Glomerular visceral epithelial cell (primary cell): ENCODE measurements at regions not wholly inside any gene's neighbourhood (a gene's known extent, or its start where the extent isn't known, plus 50 kb on each side); places are given as distances from the start of the nearest gene placed in this dataset.
"Not testable (repeated sequence)": the region's sequence is repeated elsewhere in the genome, so short reads cannot be mapped to it uniquely, and the experiment has no call there.

Source experiments
- DNase-seq: peaks from one replicate; pipeline ENCODE4 v3.0.0-alpha.2; 2016; ENCODE audit errors: extremely low spot score

DNA sequence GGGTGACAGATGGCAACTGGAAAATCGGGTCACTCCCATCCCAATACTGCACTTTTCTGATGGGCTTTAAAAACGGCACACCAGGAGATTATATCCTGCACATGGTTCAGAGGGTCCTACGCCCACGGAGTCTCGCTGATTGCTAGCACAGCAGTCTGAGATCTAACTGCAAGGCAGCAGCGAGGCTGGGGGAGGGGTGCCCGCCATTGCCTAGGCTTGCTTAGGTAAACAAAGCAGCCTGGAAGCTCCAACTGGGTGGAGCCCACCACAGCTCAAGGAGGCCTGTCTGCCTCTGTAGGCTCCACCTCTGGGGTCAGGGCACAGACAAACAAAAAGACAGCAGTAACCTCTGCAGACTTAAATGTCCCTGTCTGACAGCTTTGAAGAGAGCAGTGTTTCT, 158.7 kb upstream of the MOCS2 start:
- DNase-seq: not testable (repeated sequence)

DNA sequence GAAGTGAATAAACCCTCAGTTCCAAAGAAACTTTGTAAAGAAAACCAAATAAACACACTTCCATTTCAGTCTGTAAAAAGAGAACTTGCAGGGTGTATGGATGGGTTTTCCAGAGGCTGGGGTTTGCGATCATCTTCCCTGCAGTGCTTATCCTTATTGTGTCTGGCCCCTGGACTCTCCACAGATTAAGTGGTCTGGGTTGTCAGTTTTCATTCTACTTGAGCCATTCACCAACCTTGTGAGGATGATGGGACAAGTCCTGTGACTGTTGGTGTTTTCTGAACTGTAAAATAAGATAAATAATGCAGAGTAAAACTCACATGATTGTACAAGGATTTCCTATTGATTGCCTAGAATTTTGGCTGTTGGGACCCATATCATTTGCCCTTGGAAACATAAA, 166.1 kb upstream of the MOCS2 start:
- DNase-seq: no peak

DNA sequence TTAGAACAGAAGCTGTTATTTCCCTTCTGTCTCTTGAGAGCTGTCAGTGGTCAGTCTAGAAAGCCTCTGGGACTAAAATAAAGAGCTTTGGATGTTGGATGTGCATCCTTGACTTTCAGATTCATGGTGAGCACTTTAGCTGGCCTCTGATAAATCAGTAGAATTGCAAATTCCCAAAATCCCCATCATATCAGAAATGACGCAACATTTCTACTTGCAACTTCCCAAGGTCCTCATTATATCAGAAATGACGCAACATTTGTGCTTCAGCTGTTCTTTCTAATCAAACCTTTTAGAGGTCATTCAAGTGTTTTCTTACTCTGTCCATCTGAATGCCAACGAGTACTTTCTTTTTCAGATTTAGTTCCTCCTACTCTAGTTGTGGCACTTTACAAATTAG, 167.3 kb upstream of the MOCS2 start:
- no peak for DNase-seq

DNA sequence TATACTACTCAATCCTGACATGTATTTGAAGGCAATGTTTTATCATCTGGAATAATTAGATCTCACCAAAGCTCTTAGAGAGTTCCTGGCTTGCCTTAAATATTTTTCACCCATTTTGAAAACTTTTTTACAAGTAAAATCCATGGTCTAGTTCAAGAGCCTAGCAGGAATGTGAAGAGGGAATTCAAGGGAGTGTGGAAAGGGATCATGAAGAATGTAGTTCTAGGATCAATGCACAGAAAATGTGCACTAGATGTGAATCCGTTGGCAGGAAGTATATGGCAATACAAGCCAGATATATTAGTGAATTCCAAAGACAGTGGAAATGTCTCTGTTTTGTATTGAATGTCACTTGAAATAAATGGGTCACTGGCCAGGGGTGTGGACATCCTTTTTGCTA, 167.9 kb upstream of the MOCS2 start:
- DNase-seq: no peak

DNA sequence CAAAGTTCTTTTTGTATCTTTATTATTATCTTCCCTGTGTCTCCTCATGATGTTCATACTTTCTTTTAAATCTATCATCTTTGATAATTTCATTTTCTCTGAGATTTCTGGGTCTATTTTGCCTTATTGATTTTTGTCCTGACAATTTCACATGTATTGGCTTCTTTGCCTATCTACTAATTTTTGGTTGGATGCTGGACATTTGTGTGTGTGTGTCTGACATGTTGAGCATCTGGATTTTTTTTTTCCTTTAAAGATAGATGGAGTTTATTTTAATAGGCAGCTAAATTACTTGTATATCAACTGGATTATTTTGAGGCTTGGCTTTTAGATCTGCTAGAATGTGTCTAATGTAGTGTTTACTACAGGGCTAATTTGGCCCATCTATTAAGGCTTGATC, 178.0 kb upstream of the MOCS2 start:
- no peak for DNase-seq

DNA sequence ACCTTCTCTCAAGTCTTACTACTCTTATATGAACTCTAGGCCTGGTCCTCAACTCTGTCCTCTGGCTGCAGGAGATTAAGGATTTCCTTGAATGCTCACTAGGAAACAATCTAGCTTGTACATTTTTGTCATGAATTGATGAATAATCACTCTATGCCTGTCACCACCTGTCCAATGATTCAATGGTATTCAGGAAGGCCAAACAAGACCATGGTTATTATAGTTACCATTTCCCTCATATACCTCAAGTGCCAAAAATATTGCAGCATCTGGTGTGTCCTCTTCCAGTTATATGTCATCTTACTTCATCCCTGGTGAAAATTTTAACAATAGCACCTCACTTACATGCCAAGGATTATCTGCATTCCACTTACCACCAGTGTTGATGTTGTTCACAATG, 179.0 kb upstream of the MOCS2 start:
- no peak for DNase-seq

DNA sequence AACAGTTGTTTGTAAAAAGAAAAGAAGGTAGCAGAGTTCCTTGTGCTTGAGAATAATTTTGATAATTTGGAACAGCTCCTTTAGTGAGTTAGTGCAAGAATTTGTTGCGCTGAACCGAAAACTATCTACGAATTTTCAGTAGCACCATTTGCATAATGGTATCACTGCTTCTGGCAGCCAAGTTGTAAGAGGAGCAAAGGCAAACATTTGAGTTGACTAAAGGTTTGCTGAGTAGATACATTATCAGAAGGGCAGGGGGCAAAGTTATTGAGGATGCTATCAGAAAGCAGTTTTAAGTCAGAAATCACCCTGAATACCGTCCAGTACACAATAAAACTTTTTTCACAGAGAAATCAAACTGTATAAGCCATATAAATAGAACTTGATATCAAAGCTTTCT, 181.5 kb upstream of the MOCS2 start:
- no peak for DNase-seq

DNA sequence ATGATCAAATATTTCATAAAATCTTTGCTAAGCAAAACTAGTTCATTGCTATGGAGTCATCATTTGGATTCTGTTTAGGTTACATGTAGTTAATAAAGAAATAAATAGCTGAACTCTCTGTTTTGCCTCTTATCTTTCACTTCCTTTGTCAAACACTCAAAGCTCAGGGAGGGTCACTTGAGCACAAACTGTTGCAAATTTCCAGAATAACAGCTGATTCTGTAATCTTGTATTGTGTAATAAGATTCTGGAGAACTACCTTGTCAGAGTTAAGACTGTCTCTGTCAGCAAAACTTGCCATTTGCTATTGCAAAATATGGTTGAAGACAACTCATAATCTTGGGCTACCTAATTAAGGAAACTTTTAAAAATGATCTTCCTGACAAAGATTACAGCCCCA, 182.0 kb upstream of the MOCS2 start:
- DNase-seq: no peak

DNA sequence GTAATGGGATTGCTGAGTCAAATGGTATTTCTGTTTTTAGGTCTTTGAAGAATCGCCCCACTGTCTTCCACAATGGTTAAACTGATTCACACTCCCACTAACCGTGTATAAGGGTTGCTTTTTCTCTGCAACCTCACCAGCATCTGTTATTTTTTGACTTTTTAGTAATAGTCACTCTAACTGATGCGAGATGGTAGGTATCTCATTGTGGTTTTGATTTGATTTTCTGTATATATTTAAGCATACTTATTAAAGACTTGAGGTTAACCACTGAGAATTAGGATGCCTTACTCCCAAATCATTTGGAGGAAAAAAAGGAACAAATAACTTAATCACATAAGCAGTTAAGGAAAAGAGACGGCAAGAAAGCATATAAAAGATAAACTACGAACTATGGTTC, 181.6 kb upstream of the FST start:
- no peak for DNase-seq

DNA sequence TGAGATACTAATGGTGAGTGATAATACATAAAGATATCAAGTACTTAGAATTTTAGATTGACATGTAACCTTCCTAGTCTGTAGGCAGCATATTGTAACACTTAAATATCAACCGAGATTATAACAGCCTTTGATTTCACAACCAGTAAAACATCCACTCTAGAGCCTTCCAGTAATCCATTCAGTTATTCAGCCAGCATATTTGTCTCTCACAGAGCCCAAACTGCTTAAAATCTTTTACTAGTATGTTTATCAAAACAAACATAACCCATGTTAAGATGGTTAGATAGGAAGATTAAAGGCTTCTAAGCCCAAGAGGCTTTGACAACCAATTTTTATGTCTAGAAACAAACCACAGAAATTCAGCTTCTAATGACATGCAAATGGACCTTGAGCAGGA, 177.9 kb upstream of the FST start:
- no peak for DNase-seq

DNA sequence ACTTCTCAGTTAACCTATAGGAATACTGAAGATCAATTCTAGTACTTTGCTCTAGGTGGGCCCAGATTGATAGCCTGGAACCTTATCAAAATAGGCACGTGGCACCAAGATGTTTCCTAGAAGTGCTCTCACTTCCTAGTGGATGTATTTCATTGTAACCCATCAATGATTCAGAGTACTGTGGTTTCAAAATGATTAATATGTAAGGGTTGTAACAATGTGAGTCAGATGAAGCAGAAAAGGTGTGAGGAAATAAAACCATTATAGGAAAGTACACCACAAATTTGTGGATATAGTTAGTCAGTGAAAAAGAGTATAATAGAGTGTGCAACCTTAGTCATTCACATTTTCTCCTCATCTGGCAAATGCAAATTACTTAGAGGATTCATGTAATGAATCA, 177.3 kb upstream of the FST start:
- DNase-seq: peak; percentile 70

DNA sequence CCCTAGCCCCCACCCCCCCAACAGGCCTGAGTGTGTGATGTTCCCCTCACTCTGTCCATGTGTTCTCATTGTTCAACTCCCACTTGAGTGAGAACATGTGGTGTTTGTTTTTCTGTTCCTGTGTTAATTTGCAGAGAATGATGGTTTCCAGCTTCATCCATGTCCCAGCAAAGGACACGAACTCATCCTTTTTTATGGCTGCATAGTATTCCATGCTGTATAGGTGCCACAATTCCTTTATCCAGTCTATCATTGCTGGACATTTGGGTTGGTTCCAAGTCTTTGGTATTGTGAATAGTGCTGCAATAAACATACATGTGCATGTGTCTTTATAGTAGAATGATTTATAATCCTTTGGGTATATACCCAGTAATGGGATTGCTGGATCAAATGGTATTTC, 175.1 kb upstream of the FST start:
- DNase-seq: not testable (repeated sequence)

DNA sequence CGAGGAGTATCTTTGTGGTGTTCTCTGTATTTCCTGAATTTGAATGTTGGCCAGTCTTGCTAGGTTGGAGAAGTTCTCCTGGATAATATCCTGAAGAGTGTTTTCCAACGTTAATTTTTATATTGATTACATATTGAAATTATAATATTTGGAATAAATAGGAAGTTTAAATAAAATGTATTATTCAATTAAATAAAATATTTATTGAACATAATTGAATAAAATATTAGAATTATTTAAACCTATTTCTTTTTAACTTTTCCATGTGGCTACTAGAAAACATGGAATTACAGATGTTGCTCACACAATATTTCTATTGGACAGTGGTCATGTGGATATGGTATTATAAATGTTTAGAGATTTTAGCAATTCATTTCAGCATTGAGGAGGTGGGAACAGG, 170.8 kb upstream of the FST start:
- DNase-seq: no peak

DNA sequence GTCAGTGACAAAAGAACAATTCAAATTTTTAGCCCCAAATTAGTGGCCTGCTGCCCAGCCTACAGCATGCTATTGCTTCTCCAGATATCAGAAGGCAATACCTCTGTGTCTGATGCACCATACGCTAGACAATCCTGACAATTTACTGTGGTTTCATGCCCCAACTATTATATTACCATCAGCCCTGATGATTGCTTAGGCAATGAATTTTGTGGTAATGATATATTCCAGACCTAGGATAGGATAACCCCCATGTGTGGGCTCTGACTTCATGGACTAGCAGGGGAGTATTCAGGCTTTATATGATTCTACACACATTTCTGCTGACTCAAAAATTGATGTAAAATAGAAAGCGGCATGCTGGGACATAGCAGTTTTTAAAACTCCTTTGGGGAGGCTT, 168.7 kb upstream of the FST start:
- DNase-seq: peak; percentile 58

DNA sequence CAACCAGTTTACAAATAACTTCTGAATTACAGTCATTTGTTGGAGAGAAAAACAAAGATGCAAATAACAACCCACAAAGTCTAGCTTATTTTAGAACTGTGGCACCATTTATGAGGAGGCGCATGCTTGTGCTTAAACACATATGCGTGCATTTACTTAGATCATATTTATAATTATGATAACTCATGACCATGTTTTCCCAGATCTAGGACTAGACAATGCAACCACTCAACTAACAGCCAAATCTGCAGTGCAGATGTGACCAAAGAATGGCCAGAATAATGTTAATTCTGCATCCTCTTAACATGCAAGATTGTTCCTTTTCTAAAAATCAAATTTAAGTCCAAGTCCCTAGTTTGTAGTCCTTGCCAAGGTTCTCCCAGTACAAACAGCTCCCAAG, 167.3 kb upstream of the FST start:
- no peak for DNase-seq

DNA sequence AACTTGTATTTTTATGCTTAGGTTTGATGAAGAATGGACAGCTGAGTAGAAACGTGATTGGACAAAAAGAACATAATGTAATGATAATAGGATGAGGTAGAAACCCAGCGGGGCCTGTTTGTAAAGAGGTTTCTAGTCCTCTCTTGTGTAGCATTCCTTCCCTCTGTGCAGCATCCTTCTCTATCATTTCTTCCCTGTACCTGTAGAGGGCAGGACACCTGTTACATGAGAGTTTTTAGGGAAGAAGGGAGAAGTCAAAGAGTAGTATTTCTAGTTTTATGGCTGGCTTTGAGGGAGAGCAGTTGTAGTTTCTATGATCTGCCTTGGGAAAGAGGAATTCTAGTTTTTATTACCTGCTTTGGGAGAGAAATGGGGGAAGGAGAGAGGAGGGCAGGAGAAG, 162.1 kb upstream of the FST start:
- no peak for DNase-seq

DNA sequence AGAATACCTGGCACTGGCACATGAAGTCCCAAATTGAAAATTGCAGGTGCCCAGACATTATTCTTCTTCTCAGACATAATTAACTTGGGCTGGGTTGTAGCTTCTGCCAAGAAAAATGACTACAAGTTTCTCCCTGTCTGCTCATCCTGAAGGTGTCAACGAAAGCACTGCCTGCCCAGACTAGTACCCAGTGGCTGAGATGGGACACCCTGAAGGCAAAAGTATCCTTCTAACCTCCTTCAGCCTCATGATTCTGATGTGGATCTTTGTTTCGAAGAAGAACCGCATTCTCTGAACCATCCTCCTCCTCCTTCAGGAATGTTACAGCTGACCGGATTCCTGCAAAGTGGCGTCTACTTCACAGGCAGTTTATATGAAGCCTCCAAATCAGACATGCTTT, 161.1 kb upstream of the FST start:
- peak; percentile 27 for DNase-seq

DNA sequence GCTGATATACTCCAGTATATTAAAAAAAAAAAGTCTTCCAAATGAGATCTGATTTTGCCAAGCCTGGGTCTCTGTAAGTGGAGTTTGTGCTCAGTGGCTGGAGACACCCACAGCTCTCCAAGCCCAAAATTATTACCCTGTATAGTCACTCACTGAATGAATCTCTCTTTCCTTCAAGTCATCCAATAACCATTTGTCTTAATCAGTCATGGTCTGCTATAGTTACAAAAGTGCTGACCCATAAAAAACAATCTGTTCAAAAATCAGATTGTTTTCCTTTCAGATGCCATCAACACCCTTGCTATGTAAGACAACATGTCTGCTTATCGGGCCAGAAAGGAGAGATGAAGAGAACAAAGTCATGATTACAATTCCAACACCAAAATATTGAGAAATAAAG, 159.4 kb upstream of the FST start:
- no peak for DNase-seq

DNA sequence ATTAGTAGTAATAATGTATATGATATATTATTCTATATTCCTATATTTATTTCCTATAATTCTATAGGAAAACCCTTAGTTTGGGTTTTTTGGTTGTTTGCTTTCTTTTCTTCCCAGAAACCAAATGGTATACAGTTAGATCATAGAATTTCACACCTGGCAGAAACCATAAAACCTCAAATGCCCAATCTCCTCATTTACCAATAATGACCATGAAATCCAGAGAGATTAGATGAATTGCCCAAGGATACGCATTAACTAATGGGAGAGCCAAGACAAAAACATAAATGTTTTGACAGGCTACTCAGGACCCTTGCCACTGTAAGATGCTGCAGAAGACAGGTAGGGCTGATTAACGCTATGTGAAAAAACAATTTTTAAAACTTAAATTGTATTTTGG, 158.7 kb upstream of the FST start:
- DNase-seq: no peak

DNA sequence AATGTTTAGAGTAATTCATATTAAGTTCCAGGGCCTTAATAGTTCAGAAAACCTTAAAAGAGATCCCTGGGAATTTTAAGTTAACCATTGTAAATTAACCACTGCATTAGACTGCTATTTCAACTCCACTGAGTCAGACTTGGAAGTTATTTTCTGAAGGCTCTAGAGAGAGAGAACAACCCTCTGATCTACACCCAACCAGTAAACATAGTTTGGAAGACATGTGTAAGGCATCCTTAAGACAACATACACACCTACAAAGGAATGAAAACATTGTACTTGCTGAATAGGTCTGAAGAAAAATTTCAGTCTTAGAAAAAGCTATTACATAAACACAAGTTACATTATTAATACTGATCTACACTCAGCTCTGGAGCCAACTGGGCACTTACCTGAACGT, 158.2 kb upstream of the FST start:
- DNase-seq: no peak

DNA sequence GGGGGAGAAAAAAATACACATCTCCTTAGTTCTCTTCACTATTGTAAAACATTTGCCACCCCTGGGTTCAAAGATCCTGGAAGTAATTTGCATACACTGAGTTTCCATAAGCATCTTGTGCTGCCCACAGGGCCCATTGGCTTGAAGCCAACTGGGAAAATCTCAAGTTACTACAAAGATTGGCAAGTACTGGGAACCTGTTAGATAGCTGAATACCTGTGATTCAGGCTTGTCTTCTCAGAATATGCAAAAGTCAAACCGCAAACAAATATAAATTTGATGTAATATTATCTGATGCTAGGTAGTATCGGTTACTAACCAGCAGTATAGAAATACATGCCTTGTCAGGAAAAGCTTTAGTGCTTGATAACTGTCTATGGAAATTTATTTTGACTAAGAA, 156.9 kb upstream of the FST start:
- DNase-seq: peak; percentile 13

DNA sequence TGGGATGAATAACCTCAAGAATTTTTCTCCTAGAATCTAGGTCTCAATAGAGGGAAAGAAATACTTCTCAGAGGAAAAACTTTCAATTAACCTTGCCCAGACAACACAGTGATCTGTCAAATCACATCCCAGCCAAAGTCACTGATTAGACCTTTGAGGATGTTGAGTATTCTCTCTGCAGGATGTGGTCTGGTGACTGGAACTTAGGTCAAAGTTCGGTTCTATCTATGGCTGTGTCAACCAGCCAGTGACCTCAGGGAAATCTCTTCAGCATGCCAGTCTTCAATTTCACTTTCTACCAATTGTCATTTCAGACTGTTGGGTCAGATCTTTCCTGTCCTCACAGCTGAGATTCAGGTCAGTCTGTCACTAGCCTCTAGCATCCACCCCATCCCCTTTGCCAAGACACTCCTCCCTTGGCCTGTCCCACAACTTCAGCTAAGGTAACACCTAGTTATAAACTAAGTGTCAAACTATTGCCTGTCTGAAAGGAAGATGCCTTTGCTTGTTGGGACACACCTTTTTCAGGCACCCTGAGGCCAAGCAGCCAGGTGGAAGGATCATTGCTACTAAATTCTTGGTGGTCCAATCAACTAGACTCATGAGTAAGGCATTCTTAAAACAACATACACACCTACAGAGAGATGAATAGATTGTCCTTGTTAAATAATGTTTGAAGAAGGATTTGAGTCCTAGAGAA, 156.3 kb upstream of the FST start:
- DNase-seq: peak; percentile 23

DNA sequence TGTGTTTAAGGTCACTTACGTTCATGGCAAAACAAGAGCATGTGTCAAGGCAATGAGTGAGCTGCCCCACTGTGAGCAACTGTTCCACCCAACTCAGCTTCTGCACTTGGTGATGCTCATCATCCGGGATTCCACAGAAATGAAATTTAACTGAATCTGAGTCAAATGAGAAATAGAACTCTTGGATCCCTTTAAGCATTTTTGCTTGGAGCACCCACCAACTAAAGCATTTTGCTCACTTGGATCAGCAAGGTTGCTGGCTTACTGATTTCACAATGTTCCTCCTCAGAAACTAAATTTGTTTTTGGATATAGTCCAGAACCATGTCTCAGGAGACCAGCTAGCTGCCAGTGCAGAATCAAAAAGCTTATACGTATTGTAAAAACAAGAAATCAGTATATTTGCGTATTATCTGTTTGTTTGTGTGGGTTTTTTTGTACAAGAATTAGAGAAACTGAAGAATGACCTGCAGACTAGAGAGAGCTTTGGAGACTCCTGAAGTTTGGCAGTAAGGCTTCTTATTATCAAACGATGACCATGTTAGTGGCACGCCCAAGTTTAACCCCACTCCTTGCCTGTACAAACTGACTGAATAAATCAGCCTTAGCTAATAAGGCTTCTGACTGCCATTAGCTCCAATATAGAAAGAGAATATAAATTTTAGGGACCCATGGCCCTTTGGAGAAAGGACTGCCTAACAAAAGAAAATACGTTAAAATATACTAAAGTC, 153.8 kb upstream of the FST start:
- DNase-seq: no peak

DNA sequence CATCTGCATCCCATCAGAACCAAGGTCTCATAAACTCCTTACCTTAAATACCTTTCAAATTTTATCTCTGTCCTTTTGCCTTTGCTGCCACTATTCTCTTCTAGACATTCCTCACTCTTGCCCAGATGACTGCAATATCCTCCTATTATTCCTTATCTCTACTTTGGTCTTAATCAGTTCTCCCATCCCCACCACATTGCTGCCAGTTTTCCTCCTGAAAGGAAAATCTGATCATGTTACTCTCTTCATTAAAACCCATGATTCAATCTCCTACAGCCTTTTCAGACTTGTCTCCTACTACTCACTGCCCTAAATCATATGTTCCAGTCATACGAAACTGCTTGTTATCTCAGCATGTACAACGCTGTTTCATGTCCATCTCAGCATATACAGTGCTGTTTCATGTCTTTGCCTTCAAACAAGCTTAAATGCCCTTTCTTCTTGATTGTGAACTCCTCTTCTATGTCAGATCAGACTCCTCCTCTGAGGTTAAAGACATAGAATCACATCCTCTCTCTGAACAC, 152.6 kb upstream of the FST start:
- DNase-seq: no peak
